ENCODE measurements at regions not wholly inside any gene's neighbourhood (a gene's known extent, or its start where the extent isn't known, plus 50 kb on each side); places are given as distances from the start of the nearest gene placed in this dataset.

DNA sequence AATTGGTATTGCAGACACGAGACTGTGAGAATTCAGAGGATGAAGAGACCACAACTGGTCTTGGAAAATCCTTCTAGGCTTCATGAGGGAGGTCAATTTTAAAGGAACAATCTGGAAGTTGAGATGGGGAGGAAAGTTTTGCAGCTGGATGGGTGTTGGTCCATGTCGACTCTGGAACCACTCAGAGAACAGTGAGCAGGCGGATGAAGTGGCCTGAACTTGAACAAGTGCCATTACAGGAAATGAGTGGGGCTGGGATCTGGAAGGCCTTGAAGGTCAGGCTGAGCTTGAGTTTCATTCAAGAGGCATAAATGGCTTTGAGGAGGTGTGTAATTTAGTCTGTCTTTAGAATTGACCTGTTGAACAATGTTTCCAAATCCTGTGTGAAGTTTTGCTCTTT lies 140.9 kb downstream of the GALC start (continued):
- TF ChIP-seq MIER2 (CRISPR knock-in tag; IDR thresholded peaks at IDR 0.05) = no peak
- TF ChIP-seq PAX8 (CRISPR knock-in tag; IDR thresholded peaks at IDR 0.05; ENCODE audit: borderline replicate concordance) = no peak

GRCh38 chr14:87851190-87851589 lies 141.8 kb downstream of the GALC start:
- CTCF ChIA-PET (ENCODE audit: low intra/inter-chr PET ratio, low total read pairs) = no interaction called here

More at GRCh38 chr14:87851190-87851589, 141.8 kb downstream of the GALC start:
- H3K27me3 ChIP-seq (ENCODE audit: control insufficient read depth in 1 of 2, insufficient read depth in 2 of 2, low read length in 2 of 2) = no peaks in the 10 kb centered on the region
- BruUV-seq (replicated peaks) = no TSS peak
- no peak overlapping the region for H2AFZ ChIP-seq (ENCODE audit: low read length)
- H3K36me3 ChIP-seq (replicated peaks in 1 of 2; ENCODE audit: control insufficient read depth in 1 of 2, insufficient read depth in 2 of 2, low read length in 2 of 2) = no peaks in the 10 kb centered on the region
- intact Hi-C loops (cut with micrococcal nuclease; ENCODE audit: unreplicated experiment) = no loop called here
- H3K9me3 ChIP-seq (ENCODE audit: low read length) = no peaks in the 10 kb centered on the region
- WGBS (ENCODE audit: low lambda C conversion rate) = 0% methylated on average over 2 of the region's 2 CpGs
- ATAC-seq (no peak), DNase-seq (ENCODE audit: low spot score) (no peak), FAIRE-seq (no peak)
- TF ChIP-seq, protein P1, sequence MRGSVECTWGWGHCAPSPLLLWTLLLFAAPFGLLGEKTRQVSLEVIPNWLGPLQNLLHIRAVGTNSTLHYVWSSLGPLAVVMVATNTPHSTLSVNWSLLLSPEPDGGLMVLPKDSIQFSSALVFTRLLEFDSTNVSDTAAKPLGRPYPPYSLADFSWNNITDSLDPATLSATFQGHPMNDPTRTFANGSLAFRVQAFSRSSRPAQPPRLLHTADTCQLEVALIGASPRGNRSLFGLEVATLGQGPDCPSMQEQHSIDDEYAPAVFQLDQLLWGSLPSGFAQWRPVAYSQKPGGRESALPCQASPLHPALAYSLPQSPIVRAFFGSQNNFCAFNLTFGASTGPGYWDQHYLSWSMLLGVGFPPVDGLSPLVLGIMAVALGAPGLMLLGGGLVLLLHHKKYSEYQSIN (CRISPR knock-in tag; IDR thresholded peaks at IDR 0.05; ENCODE audit: borderline replicate concordance) = no peak
- TF ChIP-seq CCDC6 (CRISPR knock-in tag; IDR thresholded peaks at IDR 0.05) (no peak), SIN3A (IDR thresholded peaks at IDR 0.05; ENCODE audit: borderline replicate concordance, low read depth, low read length) (no peak), KDM5B (CRISPR knock-in tag; IDR thresholded peaks at IDR 0.05; ENCODE audit: borderline replicate concordance) (no peak), NR2C2 (CRISPR knock-in tag; IDR thresholded peaks at IDR 0.05; ENCODE audit: borderline replicate concordance) (no peak), MZF1 (CRISPR knock-in tag; IDR thresholded peaks at IDR 0.05; ENCODE audit: borderline replicate concordance) (no peak), IKZF4 (CRISPR knock-in tag; IDR thresholded peaks at IDR 0.05; ENCODE audit: borderline replicate concordance, low read depth, not compliant biosample characterization) (no peak), THAP11 (CRISPR knock-in tag; IDR thresholded peaks at IDR 0.05) (no peak), ZNF460 (CRISPR knock-in tag; IDR thresholded peaks at IDR 0.05; ENCODE audit: borderline replicate concordance) (no peak), ZNF335 (CRISPR knock-in tag; IDR thresholded peaks at IDR 0.05) (no peak), ZFP1 (CRISPR knock-in tag; IDR thresholded peaks at IDR 0.05) (no peak), NR3C1 (CRISPR knock-in tag; IDR thresholded peaks at IDR 0.05) (no peak), STAT5B (CRISPR knock-in tag; IDR thresholded peaks at IDR 0.05) (no peak)
- POLR2A ChIA-PET = no interaction called here
- no peak overlapping the region for H3K9ac ChIP-seq (ENCODE audit: insufficient read depth, low read depth, low read length)
- H3K4me2 ChIP-seq (ENCODE audit: low read depth, low read length) = no peak overlapping the region
- in situ Hi-C loops (cut with HindIII; ENCODE audit: extremely low pct_ligation_motif_present, low pct_unique_long_range_greater_than_20kb) = no loop called here
- H3K4me3 ChIP-seq (replicated peaks in 1 of 3; ENCODE audit: insufficient read depth in 1 of 3, low read depth in 2 of 3, low read length in 3 of 3) = no peak overlapping the region
- H3K27ac ChIP-seq (ENCODE audit: extremely low read length, insufficient read depth, low read length) = no peak overlapping the region
- no peaks in the 10 kb centered on the region for H3K79me2 ChIP-seq (ENCODE audit: insufficient read depth, low read length)
- no peaks in the 10 kb centered on the region for H3K4me1 ChIP-seq (ENCODE audit: insufficient read depth, low read length)
- no peaks in the 10 kb centered on the region for H4K20me1 ChIP-seq (ENCODE audit: insufficient read depth, low read length)
